GM10266 (cell line): ENCODE measurements at regions not wholly inside any gene's neighbourhood (a gene's known extent, or its start where the extent isn't known, plus 50 kb on each side); places are given as distances from the start of the nearest gene placed in this dataset.

Experiments used
- DNase-seq: peaks from one replicate; pipeline ENCODE4 v3.0.0; 2012; ENCODE audit errors: extremely low spot score
- CTCF ChIP-seq: IDR thresholded peaks from 2 replicates; pipeline ENCODE4 v1.5.1; 2012; ENCODE audit warnings: mild to moderate bottlenecking, low read depth; ENCODE audit not compliant: control insufficient read depth, insufficient read depth; ENCODE audit errors: missing control alignments

- DNase-seq = no peak
- TF ChIP-seq CTCF = no peak
Measured at GRCh38 chr18:25453556-25454269, 101.7 kb upstream of the ZNF521 start.

DNA sequence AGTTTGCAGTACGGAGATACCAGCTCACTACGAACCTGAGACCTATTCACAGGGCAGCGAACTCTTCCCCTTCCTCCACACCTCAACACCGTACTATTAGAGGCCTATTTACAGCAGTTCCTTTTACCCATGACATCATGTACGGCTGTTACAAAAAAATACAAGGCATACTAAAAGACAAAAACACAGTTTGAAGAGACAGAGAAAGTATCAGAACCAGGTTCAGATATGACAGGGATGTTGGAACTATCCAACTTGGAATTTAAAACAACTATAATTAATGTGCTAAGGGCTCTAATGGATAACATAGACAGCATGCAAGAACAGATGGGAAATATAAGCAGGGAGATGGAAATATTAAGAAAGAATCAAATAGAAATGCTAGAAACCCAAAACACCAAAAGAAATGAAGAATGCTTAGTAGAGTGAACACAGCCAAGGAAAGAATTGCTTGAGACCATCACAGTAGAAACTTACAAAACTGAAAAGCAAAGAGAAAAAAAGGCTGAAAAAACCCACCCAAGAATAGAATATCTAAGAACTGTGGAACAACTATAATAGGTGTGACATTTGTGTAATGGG lies 99.2 kb upstream of the ZNF521 start:
- TF ChIP-seq CTCF = no peak
- no peak for DNase-seq

GRCh38 chr18:25449046-25449445 lies 97.1 kb upstream of the ZNF521 start:
- no peak for TF ChIP-seq CTCF
- no peak for DNase-seq

GRCh38 chr18:25446972-25447371 lies 95.0 kb upstream of the ZNF521 start:
- no peak for DNase-seq
- no peak for TF ChIP-seq CTCF

- no peak for TF ChIP-seq CTCF
- DNase-seq = no peak
Measured at GRCh38 chr18:25445430-25445829, 93.5 kb upstream of the ZNF521 start.

DNA sequence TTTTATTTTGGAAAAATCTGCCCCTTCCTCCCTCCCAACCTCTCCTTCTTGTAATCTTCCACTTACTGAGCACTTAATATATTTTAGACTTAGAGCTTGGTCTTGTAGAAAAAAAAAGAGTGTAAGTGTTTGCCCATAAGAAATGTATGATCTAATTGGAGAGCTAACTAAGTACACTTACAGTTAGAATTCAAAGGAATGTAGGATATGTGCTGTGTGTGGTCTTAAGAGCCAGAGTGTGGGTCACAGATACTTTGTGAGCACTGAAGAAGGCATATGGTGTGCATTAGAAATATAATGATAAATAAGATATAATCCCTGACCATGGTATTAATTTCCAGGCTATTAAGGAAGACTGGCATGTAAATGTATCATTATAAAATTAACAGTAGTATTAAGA lies 91.8 kb upstream of the ZNF521 start:
- no peak for TF ChIP-seq CTCF
- no peak for DNase-seq

DNA sequence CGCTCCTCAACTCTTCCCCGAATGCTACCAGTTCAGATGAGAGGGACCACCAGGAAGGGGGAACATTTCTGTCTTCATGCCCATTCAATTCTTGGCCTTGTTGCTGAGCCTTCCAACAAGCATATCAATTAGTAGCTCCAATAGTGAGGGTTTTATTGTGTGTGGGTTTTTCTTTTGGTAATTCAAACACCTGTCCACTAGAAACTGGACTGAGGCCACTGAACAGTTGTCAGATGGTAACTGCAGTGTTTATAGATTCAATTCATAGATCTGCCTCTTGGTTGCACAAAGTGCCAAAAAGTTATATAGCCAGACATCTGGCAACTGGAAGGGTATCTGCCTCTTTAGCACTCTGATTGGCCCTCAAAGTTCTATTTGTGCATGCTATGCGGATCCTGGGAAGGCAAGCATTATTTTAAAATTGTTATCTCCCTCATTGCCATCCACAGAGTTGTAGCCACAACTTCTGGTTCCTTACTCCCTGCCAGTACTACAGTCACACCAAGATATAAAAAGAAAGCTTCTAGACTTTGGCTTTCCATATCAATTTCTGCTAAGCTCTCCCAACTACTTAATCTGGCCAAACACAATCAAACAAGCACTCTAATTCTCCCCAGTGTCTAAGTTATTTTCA lies 83.3 kb upstream of the ZNF521 start:
- TF ChIP-seq CTCF = no peak
- no peak for DNase-seq
